ENCODE measurements at regions not wholly inside any gene's neighbourhood (a gene's known extent, or its start where the extent isn't known, plus 50 kb on each side); places are given as distances from the start of the nearest gene placed in this dataset.

DNA sequence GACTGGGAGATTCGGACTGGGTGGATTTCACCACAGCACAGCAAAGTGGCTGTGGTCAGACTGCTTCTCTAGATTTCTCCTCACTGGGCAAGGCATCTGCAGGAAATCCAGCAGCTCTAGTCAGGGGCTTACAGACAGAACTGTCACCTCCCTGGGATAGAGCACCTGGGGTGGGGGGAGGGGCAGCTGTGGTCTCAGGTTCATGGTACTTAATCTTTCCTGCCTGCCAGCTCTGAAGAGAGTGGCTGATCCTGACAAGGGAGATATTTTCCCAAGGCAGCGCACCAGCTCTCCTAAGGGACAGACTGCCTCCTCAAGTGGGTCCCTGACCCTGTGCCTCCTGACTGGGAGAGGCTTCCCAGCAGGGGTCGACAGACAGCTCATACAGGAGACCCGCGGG, 212.8 kb upstream of the KLF12 start:
- TF ChIP-seq, protein P1, sequence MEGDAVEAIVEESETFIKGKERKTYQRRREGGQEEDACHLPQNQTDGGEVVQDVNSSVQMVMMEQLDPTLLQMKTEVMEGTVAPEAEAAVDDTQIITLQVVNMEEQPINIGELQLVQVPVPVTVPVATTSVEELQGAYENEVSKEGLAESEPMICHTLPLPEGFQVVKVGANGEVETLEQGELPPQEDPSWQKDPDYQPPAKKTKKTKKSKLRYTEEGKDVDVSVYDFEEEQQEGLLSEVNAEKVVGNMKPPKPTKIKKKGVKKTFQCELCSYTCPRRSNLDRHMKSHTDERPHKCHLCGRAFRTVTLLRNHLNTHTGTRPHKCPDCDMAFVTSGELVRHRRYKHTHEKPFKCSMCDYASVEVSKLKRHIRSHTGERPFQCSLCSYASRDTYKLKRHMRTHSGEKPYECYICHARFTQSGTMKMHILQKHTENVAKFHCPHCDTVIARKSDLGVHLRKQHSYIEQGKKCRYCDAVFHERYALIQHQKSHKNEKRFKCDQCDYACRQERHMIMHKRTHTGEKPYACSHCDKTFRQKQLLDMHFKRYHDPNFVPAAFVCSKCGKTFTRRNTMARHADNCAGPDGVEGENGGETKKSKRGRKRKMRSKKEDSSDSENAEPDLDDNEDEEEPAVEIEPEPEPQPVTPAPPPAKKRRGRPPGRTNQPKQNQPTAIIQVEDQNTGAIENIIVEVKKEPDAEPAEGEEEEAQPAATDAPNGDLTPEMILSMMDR (optimal IDR thresholded peaks at IDR 0.05 in 1 of 3, IDR thresholded peaks at IDR 0.05 in 1 of 3, conservative IDR thresholded peaks at IDR 0.05 in 1 of 3; ENCODE audit: extremely low read depth in 1 of 3, insufficient read depth in 2 of 3, low read length in 3 of 3): no peak
- no peak for TF ChIP-seq EZH2 (IDR thresholded peaks at IDR 0.05; ENCODE audit: low read length)
